H1 (cell line): ENCODE measurements at regions not wholly inside any gene's neighbourhood (a gene's known extent, or its start where the extent isn't known, plus 50 kb on each side); places are given as distances from the start of the nearest gene placed in this dataset.

ENCODE experiments used
- SIX5 ChIP-seq: IDR thresholded peaks from 2 replicates; pipeline ENCODE4 v1.6.1; 2011; ENCODE audit warnings: mild to moderate bottlenecking, low read depth, low read length

- TF ChIP-seq SIX5 = no peak
- TF ChIP-seq, all 59 proteins: peak for 0
Observed at GRCh38 chr5:168064933-168065622, 226.4 kb upstream of the WWC1 start (continued).
